NCI-H1092 treated with DMSO at 0.1 percent for 48 hours (cell line): ENCODE measurements at regions not wholly inside any gene's neighbourhood (a gene's known extent, or its start where the extent isn't known, plus 50 kb on each side); places are given as distances from the start of the nearest gene placed in this dataset.

Experiments
- DNase-seq: peaks from one replicate; lab custom pipeline; 2025; lab: John Stamatoyannopoulos, UW

DNA sequence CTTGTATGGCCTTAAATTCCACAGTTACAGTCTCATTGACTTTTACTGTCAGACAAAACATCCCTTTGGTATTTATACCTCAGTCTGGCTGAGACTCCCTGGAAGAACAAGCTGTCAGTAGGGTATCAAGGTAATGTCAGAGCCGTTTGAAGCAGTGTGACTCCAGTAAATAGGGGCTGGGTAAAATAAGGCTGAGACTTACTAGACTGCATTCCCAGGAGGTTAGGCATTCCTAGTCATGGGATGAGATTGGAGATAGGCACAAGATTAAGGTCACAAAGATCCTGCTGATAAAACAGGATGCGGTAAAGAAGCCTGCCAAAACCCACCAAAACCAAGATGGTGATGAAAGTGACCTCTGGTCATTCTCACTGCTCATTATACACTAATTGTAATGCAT lies 219.5 kb upstream of the SKOR2 start:
- no peak for DNase-seq

DNA sequence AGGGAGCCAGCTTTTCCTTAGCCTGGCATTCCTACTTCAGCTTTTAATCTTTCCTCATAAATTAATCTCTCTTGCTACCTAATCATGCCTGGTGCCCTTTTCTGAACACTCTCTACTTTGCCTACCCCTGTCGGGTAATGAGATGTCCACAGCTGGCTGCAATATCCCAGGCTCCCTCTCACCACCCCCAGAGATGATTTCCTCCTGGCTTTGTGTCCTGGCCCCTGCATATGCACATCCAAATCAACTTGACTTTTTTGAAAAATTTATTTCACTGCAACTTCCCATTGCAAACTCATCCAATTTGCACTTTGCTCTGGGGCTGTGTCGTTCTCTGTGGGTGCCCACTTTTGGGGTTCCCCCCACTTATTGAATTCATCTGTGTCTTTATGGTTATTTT lies 218.1 kb upstream of the SKOR2 start:
- DNase-seq = no peak

DNA sequence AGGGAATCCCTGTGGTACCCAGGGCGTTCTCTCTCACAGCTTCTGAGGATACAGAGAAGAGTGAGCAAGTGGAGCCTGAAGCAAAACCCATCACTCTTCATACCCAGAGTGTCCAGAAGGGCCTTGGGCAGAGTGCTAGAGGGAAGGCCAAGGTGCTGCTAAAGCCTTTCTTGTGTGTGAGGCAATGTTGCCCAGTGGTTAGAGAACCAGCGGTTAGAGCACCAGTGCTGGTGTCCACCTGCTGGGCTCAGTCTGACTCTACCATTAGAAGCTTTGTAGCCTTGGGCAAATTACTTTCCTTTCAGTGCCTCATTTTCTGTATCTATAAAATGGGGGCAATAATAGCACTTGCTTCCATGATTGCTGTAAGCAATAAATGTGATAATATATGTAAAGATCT lies 210.5 kb upstream of the SKOR2 start:
- DNase-seq = no peak

DNA sequence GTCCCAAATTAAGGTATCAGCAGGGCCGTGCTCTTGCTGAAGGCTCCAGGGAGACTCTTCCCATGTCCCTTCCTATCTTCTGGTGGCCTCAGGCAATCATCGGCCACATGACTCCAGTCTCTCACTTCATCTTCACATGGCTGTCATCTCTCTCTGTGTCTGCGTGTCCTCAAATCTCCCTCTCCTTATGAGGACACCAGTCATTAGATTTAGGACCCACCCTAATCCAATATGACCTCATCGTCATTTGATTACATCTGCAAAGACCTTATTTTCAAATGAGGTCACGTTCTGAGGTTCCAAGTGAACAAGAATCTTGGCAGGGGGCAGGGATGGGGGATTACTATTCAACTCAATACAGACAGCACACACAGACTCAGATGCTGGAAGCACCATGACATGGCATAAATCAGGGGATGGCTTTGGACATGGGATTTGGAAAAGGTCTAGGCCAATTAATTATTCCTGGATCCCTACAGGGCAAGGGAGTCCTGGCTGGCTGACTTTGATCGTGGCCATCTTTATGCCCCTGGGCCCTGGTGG lies 210.0 kb upstream of the SKOR2 start:
- DNase-seq = no peak

DNA sequence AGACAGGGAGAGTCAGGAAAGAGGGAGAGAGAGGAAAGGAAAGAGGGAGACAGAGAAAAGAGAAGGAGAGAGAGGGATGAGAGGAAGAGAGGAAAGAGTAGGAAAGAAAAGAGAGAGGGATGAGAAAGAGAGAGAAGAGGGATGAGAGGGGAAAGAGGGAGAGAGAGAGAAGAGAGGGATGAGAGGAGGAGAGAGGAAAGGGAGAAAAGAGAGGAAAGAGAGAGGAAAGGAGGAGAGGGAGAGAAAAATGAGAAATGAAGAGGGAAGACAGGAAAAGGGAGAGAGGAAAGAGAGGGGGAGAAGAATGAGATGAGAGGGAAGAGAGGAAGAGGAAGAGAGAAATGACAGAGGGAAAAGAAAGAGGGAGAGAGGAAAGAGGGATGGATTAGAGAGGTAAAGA lies 207.0 kb upstream of the SKOR2 start:
- DNase-seq = no peak

DNA sequence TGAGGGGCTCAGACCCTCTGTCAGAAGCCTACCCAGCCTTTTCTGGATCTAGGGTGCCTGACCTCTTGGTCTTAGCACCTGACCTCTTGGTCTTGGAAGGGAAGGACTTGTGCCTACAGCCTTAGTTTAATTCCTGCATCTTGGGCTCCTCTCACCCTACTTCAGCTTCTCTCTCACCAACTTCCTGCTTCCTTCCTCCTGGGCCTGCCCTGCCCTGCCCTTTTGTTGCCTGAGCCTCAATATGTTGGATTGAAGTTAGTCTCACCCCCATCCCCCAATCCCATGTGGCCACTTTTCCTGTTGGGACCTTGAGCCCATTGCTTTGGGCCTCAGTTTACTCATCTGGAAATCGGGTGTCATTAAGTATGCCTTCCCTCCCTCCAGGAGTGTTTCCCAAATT lies 206.2 kb upstream of the SKOR2 start:
- no peak for DNase-seq

DNA sequence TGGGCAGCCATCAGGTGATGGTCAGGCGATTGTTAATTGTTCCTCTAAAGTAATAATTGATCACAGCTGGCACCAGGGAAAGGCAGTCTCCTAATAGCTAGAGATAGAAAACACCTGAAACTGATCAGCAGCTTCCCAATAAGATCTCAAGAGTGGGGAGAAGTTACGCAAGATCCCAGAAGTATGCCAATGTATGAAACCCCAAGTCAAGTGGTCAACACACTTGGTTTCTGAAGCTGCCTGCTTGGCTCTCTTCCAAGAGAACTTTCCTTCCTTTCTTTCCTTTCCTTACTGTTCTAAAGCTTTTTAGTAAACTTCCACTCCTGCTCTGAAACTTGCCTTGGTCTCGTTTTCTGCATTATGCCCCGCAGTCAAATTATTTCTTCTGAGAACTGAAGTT lies 201.6 kb upstream of the SKOR2 start:
- DNase-seq = no peak

DNA sequence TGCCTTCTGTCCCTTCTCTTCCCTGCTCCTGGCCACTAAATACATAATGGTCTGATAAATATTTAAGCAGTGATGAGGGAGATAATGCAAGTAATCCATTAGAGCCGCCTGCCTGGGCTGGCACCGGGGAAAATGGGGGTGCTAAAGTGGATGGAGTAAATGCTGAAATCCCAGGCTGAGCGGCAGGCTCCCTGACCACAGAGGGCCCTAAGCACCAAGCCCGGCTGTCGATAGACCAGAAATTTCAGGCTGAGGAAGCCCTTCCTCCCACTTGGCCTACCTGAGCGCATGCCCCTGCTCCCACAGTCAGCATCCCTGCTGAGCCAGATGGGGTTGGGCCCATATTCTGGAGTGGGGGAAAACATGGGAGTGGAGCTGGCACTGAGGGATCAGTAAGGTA lies 197.5 kb upstream of the SKOR2 start:
- no peak for DNase-seq

DNA sequence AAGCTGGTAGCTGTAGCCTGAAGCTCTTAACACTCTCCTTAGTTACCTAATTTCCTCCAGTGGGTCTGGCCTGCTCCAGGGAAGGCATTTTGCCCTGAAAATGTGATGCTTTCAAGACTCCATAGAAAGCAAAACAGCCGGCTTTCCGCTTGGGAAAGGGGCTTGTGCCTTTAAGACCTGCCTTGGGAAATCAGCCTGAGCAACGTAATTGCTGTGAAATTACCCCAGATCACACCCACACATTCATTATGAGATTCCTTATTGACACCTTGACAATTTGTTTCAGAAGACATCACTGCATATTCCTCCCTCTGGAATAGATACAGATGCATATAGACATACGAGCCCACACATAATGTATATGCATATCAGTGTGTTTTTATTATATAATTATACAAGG lies 190.5 kb upstream of the SKOR2 start:
- no peak for DNase-seq

DNA sequence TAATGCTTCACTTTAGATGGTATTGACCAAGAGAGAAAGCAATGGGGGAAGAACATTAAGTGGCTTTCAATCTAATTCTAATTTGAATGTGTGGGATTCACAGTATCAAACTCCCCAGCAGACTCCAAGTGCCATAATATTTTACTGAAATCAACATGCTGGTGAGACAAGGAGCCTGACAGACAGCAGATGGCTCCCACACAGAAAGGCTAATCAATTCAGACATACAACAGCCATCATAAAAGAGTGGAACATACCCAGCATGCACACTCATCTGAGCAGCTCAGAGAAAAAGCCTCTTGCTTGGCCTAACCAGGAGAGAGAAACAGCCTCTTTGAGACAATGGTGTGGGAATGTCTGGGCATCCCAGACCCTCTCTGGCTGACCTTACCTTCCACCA lies 186.5 kb upstream of the SKOR2 start:
- no peak for DNase-seq

DNA sequence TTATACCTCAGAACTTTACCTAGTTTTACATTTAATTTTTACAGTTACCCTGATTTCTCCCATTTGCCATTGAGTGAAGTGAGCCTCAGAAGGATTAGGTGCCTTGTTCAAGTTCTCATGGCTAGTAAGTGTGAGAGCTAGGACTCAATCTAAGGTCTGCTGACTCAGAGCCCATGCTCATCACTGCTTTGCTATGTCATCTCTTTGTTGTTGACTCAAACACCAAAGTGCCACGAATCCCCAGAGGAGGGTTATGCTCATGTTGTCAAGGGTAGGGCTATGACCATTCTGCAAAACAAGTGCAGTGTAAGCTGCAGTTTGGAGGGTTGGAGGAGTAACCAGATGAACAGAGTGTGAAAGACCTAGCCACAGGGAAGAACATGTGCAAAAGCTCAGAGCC lies 185.4 kb upstream of the SKOR2 start:
- no peak for DNase-seq

DNA sequence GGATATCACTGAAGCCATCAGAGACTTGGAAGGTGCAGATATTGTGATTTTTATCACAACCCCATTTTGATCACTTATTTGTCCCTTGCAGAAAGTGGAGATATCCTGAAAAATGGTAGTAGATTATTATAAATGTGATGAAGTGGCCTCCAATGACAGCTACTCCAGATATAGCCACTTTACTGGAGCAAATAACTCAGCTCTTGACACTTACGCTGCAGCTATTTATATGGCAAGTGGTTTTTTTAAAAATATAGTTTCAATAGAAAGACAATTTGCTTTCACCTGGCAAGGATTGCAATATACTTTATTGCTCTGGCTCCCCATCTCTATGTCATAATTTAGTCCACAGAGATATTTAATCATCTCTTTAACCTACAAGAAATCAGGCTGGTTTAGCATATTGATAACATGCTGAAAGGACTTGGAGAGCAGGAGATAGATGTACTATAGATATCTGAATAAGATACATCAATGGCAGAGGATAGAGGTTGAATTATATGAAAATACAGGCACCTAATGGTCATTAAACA lies 182.8 kb upstream of the SKOR2 start:
- DNase-seq = no peak

DNA sequence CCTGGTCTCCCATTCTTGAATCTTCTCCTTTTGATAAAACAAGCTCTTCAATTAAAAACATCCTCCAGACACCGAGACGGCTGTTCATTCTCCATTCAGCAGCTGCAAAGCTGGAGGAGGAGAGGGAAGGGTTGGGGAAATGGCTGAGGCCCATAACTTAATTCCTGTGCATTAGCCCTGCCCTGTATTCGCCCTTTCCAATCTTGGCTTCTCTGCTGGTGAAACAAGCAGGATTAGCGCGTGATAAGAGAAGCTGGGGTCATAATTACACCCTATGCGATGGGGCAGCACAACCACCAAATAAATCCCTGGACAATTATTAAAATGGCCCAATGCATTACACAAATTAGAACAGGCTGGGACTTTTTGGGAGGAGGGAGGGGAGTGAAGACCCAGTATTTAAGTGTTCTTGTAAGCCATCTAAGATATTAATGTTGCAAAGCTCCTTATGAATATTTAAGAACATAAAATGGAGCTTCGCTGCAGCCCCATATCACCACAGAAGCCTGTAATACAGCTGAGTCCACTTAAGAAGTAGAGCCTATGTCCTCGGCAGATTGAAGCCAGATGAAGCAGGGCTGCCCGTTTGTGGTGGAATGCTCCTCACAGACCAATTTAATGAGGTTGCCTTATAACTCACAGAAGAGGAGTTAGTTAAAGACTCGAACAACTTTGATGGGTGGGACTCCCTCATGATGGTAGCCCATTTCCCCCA lies 176.6 kb upstream of the SKOR2 start:
- DNase-seq = no peak

DNA sequence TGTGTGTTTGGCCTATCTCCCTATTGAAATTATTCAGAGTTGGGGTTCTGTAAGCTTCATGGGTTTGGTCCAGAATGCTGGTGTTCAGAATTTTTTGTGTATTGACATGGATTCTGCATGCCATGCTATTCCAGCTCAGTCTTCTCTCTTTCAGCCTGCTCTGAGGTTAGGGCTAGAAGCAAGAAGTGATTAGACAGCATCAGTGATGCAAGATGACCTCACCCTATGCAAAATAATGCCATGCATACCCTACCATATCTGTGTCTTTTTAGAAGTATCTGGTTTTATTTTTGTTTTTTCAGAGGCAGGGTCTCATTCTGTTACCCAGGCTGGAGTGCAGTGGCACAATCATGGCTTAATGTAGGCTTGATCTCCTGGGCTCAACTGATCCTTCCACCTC lies 175.6 kb upstream of the SKOR2 start:
- no peak for DNase-seq

DNA sequence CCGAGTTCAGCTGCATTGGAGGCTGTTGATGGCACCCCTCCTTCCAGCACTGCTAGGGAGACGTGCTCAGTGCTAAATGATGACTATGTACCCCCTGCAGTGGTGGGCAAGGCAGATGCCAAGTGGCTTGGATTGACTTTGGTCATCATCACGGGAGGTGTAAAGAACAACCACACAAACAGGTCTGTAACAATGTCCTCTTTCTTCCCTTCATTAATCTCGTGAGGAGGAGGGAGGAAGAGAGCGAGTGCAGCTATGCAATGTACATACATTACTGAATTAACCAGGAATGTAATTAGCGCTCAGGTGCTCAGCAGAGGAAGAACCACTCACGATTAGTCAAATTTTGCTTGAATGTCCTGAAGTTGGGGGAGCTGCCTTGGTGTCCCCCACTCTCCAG lies 173.9 kb upstream of the SKOR2 start:
- DNase-seq = no peak

DNA sequence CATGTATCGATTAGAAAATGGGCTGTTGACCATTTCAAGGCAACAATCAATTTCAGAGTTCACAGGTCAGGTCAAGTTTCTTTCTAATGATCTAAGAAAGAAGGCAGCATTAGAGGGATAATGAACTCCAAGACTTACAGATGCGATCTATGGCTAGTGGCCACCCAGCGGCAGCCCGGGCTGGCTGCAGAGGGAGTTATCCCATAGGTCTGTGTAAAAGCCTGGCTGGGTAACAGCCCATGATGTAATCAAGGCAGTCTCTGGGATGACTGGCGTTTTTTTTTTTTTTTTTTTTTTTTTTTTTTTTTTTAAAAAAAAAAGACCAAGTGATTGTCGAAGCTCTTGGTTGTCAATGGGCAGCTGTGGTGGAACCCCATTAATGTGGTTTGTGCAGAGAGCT lies 171.1 kb upstream of the SKOR2 start:
- DNase-seq = no peak

DNA sequence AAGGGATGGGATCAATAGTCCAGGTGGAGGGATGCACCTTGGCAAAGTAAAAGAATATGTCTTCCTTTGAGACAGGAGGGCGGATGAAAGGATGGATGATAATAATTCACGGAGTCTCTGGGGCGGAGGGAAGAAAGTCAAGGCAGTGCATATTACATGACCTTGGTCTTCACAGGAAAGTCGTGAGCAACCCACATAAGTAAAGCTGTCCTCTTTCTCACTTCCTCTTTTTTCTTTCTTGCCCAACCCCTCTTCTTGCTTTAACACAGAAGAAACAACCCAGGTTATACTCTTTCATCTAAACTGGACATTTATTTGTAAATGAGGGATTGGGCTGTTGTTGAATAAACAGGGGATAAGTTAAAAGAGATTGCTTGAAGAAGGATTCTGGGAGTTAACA lies 168.7 kb upstream of the SKOR2 start:
- DNase-seq = no peak

DNA sequence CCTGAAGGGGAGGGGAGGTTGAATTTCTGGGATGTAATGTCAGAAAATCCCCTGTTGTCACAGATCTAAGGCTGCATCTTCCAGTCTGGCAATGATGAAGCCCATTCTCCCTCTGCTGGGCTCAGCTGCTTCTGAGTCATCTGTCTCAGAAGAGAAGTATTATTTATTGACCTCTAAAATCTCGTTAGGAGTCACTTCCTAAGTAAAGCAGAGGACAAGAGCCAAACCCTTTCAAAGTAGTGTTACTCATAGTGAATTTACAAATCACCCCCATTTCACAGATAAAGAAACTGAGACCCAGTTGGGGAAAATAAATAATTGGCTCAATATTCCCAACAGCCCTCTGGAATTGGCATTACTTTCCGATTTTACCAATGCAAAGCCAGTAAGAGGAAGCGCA lies 167.3 kb upstream of the SKOR2 start:
- DNase-seq = no peak

DNA sequence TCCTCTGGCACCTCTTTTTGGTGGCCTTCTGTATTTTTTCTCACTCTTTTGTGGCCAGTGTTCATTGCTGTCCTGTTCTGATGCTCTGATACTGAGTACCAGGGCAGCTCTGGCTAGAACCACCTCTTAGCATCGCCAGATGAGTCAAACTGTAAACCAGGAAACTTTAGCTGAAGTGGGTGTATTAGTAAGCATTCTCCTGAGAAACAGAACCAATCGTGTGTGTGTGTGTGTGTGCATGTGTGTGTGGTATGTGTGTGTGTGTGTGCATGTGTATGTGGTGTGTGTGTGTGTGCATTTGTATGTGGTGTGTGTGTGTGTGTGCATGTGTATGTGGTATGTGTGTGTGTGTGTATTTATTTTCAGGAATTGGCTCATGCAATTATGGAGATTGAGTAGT lies 166.3 kb upstream of the SKOR2 start:
- no peak for DNase-seq

DNA sequence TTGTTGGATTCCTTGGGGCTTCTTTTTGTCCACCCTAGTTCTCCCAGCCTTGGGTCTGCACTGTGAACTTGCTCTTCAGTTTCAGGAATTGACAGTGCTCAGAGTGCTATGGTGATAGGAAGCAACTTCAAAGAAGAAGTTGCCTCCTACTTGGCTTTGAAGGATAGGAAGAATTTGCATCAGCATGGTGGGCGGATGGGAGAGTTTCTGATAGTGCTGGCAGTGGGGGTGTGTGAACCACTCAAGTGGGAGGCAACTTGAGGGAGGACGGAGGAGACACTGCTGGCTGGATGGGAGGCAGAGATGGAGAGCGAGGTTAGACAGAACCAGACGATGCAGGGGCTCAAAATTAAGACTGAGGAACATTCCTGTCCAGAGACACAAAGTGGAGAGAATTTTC lies 164.4 kb upstream of the SKOR2 start:
- DNase-seq = no peak

DNA sequence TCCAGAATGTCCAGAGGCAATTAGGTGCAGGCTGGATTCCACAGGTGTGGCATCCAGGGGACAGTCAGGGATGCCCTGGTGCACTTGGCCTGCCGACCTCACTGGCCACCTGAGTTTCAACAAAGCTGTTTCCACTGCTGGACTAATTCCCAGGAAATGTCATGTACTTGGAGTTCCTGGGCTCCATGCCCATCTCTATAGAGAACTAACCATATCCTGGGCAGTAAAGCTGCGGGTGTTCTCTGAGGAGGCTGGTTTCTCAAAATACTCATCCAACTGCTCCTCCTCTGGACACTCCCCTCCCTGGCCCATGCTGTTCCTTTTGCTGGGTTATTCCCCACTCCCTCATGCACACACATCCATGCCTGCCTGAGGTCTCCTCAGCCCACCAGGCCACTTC lies 161.9 kb upstream of the SKOR2 start:
- peak; percentile 73 for DNase-seq

DNA sequence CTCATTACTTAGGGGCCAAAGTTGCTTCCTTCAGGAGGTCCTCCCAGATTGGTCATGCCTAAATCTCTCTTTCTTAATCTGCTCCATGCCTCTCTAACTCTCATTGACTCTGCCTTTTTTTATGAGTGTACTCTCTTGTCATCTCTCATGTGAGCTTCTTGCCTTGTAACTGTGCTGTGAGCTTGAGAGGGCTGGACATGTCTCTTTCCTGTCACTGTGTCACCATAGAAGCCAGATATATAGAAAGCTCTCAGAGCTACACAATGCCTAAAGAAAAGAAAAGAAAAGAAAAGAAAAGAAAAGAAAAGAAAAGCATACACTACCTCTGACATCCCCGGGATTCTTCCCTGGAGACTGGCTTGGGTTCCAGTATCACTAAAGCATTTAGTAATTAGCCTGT lies 161.5 kb upstream of the SKOR2 start:
- DNase-seq = no peak

DNA sequence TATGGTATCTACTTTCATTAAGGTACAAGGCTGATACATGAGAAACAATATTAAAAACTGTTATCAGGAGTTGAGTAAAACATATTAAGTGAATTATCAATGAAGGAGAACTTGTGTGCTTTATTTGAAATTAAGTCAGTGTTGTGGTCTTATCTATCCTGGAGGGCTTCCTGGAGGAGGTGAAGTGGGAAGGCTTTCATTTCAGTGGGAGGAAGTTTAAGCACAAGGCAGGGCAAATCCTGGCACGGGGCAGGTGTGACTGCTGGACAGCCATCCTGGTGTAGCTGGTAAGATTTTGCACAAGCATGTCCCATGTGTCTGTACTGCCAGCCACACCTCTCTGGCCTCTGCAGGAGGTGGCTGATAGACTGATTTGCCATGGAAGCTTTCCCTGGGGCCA lies 159.7 kb upstream of the SKOR2 start:
- DNase-seq = no peak

DNA sequence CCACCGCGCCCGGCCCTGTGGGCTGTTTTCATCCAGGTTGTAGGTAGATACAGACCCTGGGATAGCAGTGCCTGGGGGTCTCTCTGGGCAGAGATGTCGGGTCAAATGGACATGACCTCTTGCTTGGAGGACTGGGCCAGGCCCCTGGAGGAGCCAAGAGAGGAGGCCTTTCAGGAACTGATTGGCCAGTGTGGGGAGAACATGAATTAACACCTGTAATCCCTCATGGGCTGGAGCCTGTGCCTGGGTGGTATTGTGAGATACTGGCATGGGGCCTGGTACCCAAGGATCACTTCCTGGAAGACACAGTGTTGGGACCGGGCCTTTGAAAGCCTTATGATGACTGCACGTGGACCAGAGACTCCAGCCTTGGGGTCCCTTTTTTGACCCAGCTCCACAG lies 158.7 kb upstream of the SKOR2 start:
- DNase-seq = no peak
